HL-60 (cell line): ENCODE measurements at regions not wholly inside any gene's neighbourhood (a gene's known extent, or its start where the extent isn't known, plus 50 kb on each side); places are given as distances from the start of the nearest gene placed in this dataset.

Source experiments
- GABPA ChIP-seq: IDR thresholded peaks from 2 replicates; pipeline ENCODE4 v1.6.1; 2012; ENCODE audit warnings: low read depth
- POLR2AphosphoS5 ChIP-seq: IDR thresholded peaks from 2 replicates; pipeline ENCODE4 v1.6.1; 2012; ENCODE audit warnings: low read depth
- TF ChIP-seq, protein P1 (sequence below): IDR thresholded peaks from one replicate; pipeline ENCODE4 v1.5.1; 2011; ENCODE audit warnings: low read length, control low read depth, inconsistent platforms; ENCODE audit not compliant: insufficient read depth
- TF ChIP-seq, protein P2 (sequence below): IDR thresholded peaks from 2 replicates; pipeline ENCODE4 v1.6.1; 2012; ENCODE audit warnings: low read depth; ENCODE audit not compliant: insufficient replicate concordance

DNA sequence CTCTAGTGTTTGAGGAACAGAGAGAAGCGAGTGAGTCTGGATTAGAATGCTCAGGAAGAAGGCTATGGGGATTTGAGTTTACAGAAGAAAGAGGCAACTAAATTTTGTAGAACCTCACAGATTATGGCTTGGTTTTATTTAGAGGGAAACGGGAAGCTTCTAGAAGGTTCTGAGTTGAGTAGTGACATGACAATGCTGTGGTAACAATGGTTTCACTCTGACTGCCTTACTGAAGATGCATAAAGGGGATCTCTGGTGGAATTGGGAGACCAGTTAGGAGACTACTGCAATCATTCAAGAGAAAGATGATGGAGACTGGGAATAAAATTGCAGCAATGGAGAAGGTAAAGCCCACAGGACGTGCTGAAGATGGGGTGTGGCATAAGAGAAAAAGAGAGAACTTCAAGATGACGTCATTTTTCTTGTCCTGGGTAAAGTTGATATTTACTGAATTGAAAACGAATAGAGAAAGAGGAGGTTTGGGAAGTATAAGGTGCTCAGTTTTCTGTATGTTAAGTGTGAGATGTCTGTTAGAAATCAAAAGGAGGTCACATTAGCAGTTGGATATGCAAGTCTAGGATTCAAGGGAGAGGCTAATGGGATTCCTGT, 710.1 kb upstream of the NRSN1 start:
- TF ChIP-seq, protein P1, sequence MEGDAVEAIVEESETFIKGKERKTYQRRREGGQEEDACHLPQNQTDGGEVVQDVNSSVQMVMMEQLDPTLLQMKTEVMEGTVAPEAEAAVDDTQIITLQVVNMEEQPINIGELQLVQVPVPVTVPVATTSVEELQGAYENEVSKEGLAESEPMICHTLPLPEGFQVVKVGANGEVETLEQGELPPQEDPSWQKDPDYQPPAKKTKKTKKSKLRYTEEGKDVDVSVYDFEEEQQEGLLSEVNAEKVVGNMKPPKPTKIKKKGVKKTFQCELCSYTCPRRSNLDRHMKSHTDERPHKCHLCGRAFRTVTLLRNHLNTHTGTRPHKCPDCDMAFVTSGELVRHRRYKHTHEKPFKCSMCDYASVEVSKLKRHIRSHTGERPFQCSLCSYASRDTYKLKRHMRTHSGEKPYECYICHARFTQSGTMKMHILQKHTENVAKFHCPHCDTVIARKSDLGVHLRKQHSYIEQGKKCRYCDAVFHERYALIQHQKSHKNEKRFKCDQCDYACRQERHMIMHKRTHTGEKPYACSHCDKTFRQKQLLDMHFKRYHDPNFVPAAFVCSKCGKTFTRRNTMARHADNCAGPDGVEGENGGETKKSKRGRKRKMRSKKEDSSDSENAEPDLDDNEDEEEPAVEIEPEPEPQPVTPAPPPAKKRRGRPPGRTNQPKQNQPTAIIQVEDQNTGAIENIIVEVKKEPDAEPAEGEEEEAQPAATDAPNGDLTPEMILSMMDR, result no peak
- no peak for TF ChIP-seq GABPA
- TF ChIP-seq POLR2AphosphoS5, result no peak
- TF ChIP-seq, protein P2, sequence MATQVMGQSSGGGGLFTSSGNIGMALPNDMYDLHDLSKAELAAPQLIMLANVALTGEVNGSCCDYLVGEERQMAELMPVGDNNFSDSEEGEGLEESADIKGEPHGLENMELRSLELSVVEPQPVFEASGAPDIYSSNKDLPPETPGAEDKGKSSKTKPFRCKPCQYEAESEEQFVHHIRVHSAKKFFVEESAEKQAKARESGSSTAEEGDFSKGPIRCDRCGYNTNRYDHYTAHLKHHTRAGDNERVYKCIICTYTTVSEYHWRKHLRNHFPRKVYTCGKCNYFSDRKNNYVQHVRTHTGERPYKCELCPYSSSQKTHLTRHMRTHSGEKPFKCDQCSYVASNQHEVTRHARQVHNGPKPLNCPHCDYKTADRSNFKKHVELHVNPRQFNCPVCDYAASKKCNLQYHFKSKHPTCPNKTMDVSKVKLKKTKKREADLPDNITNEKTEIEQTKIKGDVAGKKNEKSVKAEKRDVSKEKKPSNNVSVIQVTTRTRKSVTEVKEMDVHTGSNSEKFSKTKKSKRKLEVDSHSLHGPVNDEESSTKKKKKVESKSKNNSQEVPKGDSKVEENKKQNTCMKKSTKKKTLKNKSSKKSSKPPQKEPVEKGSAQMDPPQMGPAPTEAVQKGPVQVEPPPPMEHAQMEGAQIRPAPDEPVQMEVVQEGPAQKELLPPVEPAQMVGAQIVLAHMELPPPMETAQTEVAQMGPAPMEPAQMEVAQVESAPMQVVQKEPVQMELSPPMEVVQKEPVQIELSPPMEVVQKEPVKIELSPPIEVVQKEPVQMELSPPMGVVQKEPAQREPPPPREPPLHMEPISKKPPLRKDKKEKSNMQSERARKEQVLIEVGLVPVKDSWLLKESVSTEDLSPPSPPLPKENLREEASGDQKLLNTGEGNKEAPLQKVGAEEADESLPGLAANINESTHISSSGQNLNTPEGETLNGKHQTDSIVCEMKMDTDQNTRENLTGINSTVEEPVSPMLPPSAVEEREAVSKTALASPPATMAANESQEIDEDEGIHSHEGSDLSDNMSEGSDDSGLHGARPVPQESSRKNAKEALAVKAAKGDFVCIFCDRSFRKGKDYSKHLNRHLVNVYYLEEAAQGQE, result no peak
